ENCODE measurements at regions not wholly inside any gene's neighbourhood (a gene's known extent, or its start where the extent isn't known, plus 50 kb on each side); places are given as distances from the start of the nearest gene placed in this dataset.

GRCh38 chr3:86239946-86240345, 751.0 kb downstream of the VGLL3 start:
- 69% methylated on average over 2 of the region's 2 CpGs for WGBS
- H3K36me3 ChIP-seq (ENCODE audit: insufficient read depth), result no peaks in the 10 kb centered on the region
- H3K27ac ChIP-seq (ENCODE audit: low read depth), result no peak overlapping the region
- H3K4me3 ChIP-seq (ENCODE audit: low read depth, low read length), result no peak overlapping the region
- no peak for DNase-seq (ENCODE audit: extremely low spot score)
- H3K4me1 ChIP-seq (ENCODE audit: insufficient read depth), result no peaks in the 10 kb centered on the region

GRCh38 chr3:86234506-86235254, 756.3 kb downstream of the VGLL3 start:
- no peaks in the 10 kb centered on the region for H3K4me1 ChIP-seq (ENCODE audit: insufficient read depth)
- H3K27ac ChIP-seq (ENCODE audit: low read depth), result no peak overlapping the region
- DNase-seq (ENCODE audit: extremely low spot score), result no peak
- no peaks in the 10 kb centered on the region for H3K36me3 ChIP-seq (ENCODE audit: insufficient read depth)
- no peak overlapping the region for H3K4me3 ChIP-seq (ENCODE audit: low read depth, low read length)
- WGBS, result 61% methylated on average over 5 of the region's 5 CpGs

- no peak for DNase-seq (ENCODE audit: extremely low spot score)
- no peak overlapping the region for H3K27ac ChIP-seq (ENCODE audit: low read depth)
- H3K4me1 ChIP-seq (ENCODE audit: insufficient read depth), result no peaks in the 10 kb centered on the region
- WGBS, result 73% methylated on average over 1 of the region's 1 CpG
- no peak overlapping the region for H3K4me3 ChIP-seq (ENCODE audit: low read depth, low read length)
- H3K36me3 ChIP-seq (ENCODE audit: insufficient read depth), result no peaks in the 10 kb centered on the region
Measured at GRCh38 chr3:86230762-86231161, 760.2 kb downstream of the VGLL3 start.

- no peaks in the 10 kb centered on the region for H3K36me3 ChIP-seq (ENCODE audit: insufficient read depth)
Measured at GRCh38 chr3:86229775-86230094, 761.2 kb downstream of the VGLL3 start.

GRCh38 chr3:86229086-86229774, 761.7 kb downstream of the VGLL3 start:
- H3K27ac ChIP-seq (ENCODE audit: low read depth), result no peak overlapping the region
- no peak for DNase-seq (ENCODE audit: extremely low spot score)
- H3K36me3 ChIP-seq (ENCODE audit: insufficient read depth), result no peaks in the 10 kb centered on the region
- 82% methylated on average over 4 of the region's 4 CpGs for WGBS
- H3K4me3 ChIP-seq (ENCODE audit: low read depth, low read length), result no peak overlapping the region
- H3K4me1 ChIP-seq (ENCODE audit: insufficient read depth), result no peaks in the 10 kb centered on the region

More at GRCh38 chr3:86229775-86230094, 761.2 kb downstream of the VGLL3 start:
- Histone ChIP-seq H3K4me3 (ENCODE audit: low read depth, low read length) (no peak overlapping the region), H3K4me1 (ENCODE audit: insufficient read depth) (no peaks in the 10 kb centered on the region), H3K27ac (ENCODE audit: low read depth) (no peak overlapping the region)
- WGBS, result 83% methylated on average over 2 of the region's 2 CpGs
- DNase-seq (ENCODE audit: extremely low spot score), result no peak

- no peaks in the 10 kb centered on the region for H3K36me3 ChIP-seq (ENCODE audit: insufficient read depth)
- no peak for DNase-seq (ENCODE audit: extremely low spot score)
- H3K4me1 ChIP-seq (ENCODE audit: insufficient read depth), result no peaks in the 10 kb centered on the region
- no peak overlapping the region for H3K27ac ChIP-seq (ENCODE audit: low read depth)
- WGBS, result 77% methylated on average over 4 of the region's 4 CpGs
- H3K4me3 ChIP-seq (ENCODE audit: low read depth, low read length), result no peak overlapping the region
Measured at GRCh38 chr3:86228101-86228500, 762.8 kb downstream of the VGLL3 start.

GRCh38 chr3:86225461-86225860, 765.5 kb downstream of the VGLL3 start:
- H3K4me1 ChIP-seq (ENCODE audit: insufficient read depth), result no peaks in the 10 kb centered on the region
- H3K36me3 ChIP-seq (ENCODE audit: insufficient read depth), result no peaks in the 10 kb centered on the region
- 48% methylated on average over 3 of the region's 3 CpGs for WGBS
- no peak for DNase-seq (ENCODE audit: extremely low spot score)
- no peak overlapping the region for H3K4me3 ChIP-seq (ENCODE audit: low read depth, low read length)
- no peak overlapping the region for H3K27ac ChIP-seq (ENCODE audit: low read depth)

- Histone ChIP-seq H3K4me1 (ENCODE audit: insufficient read depth) (no peaks in the 10 kb centered on the region), H3K4me3 (ENCODE audit: low read depth, low read length) (no peak overlapping the region), H3K27ac (ENCODE audit: low read depth) (no peak overlapping the region), H3K36me3 (ENCODE audit: insufficient read depth) (no peaks in the 10 kb centered on the region)
- DNase-seq (ENCODE audit: extremely low spot score), result no peak
- WGBS, result 94% methylated on average over 3 of the region's 3 CpGs
Measured at GRCh38 chr3:86221601-86222000, 769.3 kb downstream of the VGLL3 start.

GRCh38 chr3:86208772-86209171, 782.2 kb downstream of the VGLL3 start:
- no peak overlapping the region for H3K4me3 ChIP-seq (ENCODE audit: low read depth, low read length)
- no peaks in the 10 kb centered on the region for H3K36me3 ChIP-seq (ENCODE audit: insufficient read depth)
- no peak overlapping the region for H3K27ac ChIP-seq (ENCODE audit: low read depth)
- no peak for DNase-seq (ENCODE audit: extremely low spot score)
- WGBS, result 82% methylated on average over 1 of the region's 1 CpG
- H3K4me1 ChIP-seq (ENCODE audit: insufficient read depth), result no peaks in the 10 kb centered on the region

- DNase-seq (ENCODE audit: extremely low spot score), result no peak
- Histone ChIP-seq H3K4me3 (ENCODE audit: low read depth, low read length) (no peak overlapping the region), H3K27ac (ENCODE audit: low read depth) (no peak overlapping the region), H3K4me1 (ENCODE audit: insufficient read depth) (no peaks in the 10 kb centered on the region), H3K36me3 (ENCODE audit: insufficient read depth) (no peaks in the 10 kb centered on the region)
- WGBS, result 90% methylated on average over 2 of the region's 2 CpGs
Measured at GRCh38 chr3:86182606-86183005, 808.3 kb downstream of the VGLL3 start.

GRCh38 chr3:86180696-86181095, 810.3 kb downstream of the VGLL3 start:
- Histone ChIP-seq H3K4me3 (ENCODE audit: low read depth, low read length) (no peak overlapping the region), H3K4me1 (ENCODE audit: insufficient read depth) (no peaks in the 10 kb centered on the region), H3K36me3 (ENCODE audit: insufficient read depth) (no peaks in the 10 kb centered on the region), H3K27ac (ENCODE audit: low read depth) (no peak overlapping the region)
- 79% methylated on average over 2 of the region's 2 CpGs for whole genome bisulfite sequencing
- DNase-seq (ENCODE audit: extremely low spot score), result no peak

- Histone ChIP-seq H3K4me1 (ENCODE audit: insufficient read depth) (no peaks in the 10 kb centered on the region), H3K27ac (ENCODE audit: low read depth) (no peak overlapping the region), H3K4me3 (ENCODE audit: low read depth, low read length) (no peak overlapping the region), H3K36me3 (ENCODE audit: insufficient read depth) (no peaks in the 10 kb centered on the region)
- 83% methylated on average over 6 of the region's 6 CpGs for WGBS
- DNase-seq (ENCODE audit: extremely low spot score), result no peak
Measured at GRCh38 chr3:86178095-86178494, 812.9 kb downstream of the VGLL3 start.

- H3K27ac ChIP-seq (ENCODE audit: low read depth), result no peak overlapping the region
- 88% methylated on average over 3 of the region's 3 CpGs for WGBS
- no peak overlapping the region for H3K4me3 ChIP-seq (ENCODE audit: low read depth, low read length)
- DNase-seq (ENCODE audit: extremely low spot score), result no peak
- no peaks in the 10 kb centered on the region for H3K36me3 ChIP-seq (ENCODE audit: insufficient read depth)
- no peaks in the 10 kb centered on the region for H3K4me1 ChIP-seq (ENCODE audit: insufficient read depth)
Measured at GRCh38 chr3:86176445-86176784, 814.5 kb downstream of the VGLL3 start.

GRCh38 chr3:86175593-86176444, 815.1 kb downstream of the VGLL3 start:
- H3K4me1 ChIP-seq (ENCODE audit: insufficient read depth), result no peaks in the 10 kb centered on the region
- no peak for DNase-seq (ENCODE audit: extremely low spot score)
- H3K36me3 ChIP-seq (ENCODE audit: insufficient read depth), result no peaks in the 10 kb centered on the region
- H3K4me3 ChIP-seq (ENCODE audit: low read depth, low read length), result no peak overlapping the region
- 72% methylated on average over 7 of the region's 7 CpGs for WGBS
- no peak overlapping the region for H3K27ac ChIP-seq (ENCODE audit: low read depth)

All from urinary bladder (tissue), 3 donors.